Mucosa of rectum (tissue), 2 donors: ENCODE measurements at regions not wholly inside any gene's neighbourhood (a gene's known extent, or its start where the extent isn't known, plus 50 kb on each side); places are given as distances from the start of the nearest gene placed in this dataset.
A peak's percentile ranks its signal among the peaks of the same experiment; 100 is the strongest.

Experiments used
- H3K27ac ChIP-seq, 2 donors: one replicate each; pipeline ENCODE4 v1.7.0; 2013; ENCODE audit warnings: inconsistent platforms in 2 of 2, low read depth in 2 of 2, low read length in 2 of 2
- H3K27me3 ChIP-seq, 2 donors: one replicate each; pipeline ENCODE4 v1.7.0; 2013; ENCODE audit warnings: low read length in 2 of 2; ENCODE audit not compliant: control insufficient read depth in 2 of 2, insufficient read depth in 2 of 2
- H3K36me3 ChIP-seq, 2 donors: one replicate each; pipeline ENCODE4 v1.7.0; 2013; ENCODE audit warnings: low read length in 2 of 2; ENCODE audit not compliant: control insufficient read depth in 2 of 2, insufficient read depth in 2 of 2
- H3K4me1 ChIP-seq, 2 donors: one replicate each; pipeline ENCODE4 v1.7.0; 2013; ENCODE audit warnings: low read length in 2 of 2, mild to moderate bottlenecking in 1 of 2; ENCODE audit not compliant: control insufficient read depth in 2 of 2, insufficient read depth in 2 of 2
- H3K4me3 ChIP-seq, 2 donors: one replicate each; pipeline ENCODE4 v1.7.0; 2013; ENCODE audit warnings: low read length in 2 of 2
- H3K9ac ChIP-seq, 2 donors: one replicate each; pipeline ENCODE4 v1.7.0; 2013; ENCODE audit warnings: low read length in 2 of 2, low read depth in 1 of 2, mild to moderate bottlenecking in 1 of 2
- H3K9me3 ChIP-seq, 2 donors: one replicate each; pipeline ENCODE4 v1.7.0; 2013; ENCODE audit warnings: low read length in 2 of 2; ENCODE audit not compliant: control insufficient read depth in 2 of 2
- donor health status: healthy.
- donor health status: Normal muscosa, but diverticular disease.

DNA sequence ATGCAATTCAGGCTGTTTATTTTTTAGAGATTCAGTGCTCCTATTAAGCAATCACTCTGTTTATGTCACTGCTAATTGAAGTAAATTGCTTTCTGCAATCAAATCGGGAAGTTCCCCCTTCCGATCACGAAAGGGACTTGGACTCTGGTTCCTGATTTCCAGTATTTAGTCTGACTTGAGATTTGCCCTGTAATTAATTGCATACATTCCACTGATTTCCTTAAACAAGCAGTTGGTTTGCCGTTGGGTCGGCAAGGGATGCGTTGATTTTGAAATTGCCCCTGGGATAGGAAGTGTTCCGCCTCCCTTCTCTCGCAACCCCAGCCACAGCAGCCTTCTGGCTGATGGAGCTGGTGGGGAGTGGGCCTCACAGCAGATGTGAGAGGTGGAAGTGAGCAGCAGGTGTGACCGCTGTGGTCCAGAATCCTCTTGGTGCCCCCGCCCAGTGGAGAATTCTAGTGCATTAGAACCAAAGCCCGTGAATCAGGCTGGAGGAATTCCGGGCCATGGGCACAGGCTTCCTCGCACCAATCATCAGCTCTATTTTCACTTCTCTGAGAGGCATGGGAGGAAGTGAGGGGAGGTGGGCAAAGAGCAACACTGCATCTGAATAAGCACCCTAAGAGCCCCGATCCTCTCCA lies 102.5 kb downstream of the SPRY4 start:
- Histone ChIP-seq H3K9me3 (no peaks in the 10 kb centered on the region), H3K4me3 (no peak overlapping the region), H3K9ac (no peak overlapping the region), H3K27ac (no peak overlapping the region), H3K4me1 (peaks cover 17 to 22% of the 10 kb centered on the region in 2 donors), H3K27me3 (no peaks in the 10 kb centered on the region), H3K36me3 (no peaks in the 10 kb centered on the region)

DNA sequence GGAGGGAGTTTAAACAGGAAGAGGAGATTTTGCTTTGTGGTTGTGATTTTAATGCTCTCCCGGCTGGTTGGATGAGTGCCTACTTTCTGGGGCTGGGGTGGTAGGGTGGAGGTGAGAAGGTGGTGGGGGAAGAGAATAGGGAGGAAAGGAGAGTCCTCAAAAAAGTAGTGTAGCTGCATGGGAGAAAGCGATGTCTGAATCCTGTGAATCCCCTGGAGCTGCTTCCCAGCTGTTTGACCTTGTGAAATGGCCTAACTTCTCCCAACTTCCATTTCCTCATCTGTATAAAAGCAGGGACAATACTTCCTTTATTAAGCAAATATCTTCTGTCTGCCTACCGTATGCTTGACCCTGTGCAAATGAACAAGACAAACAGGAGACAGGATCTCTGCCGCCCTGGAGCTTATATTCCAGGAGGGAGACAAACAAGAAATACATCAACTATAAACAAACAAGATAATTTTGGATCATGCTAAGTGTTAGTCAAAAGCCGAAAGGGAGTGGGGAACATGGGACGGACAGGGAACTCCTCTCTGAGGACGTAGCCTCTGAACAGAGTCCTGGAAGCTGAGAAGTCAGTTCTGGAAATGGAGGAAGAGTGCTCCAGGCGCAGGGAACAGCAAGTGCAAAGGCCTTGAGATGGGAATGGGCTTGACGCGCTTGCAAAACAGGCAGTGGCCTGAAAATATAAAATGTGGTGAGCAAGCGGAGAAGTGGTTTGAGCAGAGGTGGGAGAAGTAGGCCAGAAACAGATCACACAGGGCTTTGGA lies 103.5 kb downstream of the SPRY4 start:
- Histone ChIP-seq H3K27ac (peak overlapping the region; percentile 34 to 45), H3K27me3 (no peaks in the 10 kb centered on the region), H3K9ac (no peak overlapping the region), H3K4me1 (peaks cover 17 to 22% of the 10 kb centered on the region in 2 donors), H3K36me3 (no peaks in the 10 kb centered on the region), H3K9me3 (no peaks in the 10 kb centered on the region), H3K4me3 (no peak overlapping the region)

DNA sequence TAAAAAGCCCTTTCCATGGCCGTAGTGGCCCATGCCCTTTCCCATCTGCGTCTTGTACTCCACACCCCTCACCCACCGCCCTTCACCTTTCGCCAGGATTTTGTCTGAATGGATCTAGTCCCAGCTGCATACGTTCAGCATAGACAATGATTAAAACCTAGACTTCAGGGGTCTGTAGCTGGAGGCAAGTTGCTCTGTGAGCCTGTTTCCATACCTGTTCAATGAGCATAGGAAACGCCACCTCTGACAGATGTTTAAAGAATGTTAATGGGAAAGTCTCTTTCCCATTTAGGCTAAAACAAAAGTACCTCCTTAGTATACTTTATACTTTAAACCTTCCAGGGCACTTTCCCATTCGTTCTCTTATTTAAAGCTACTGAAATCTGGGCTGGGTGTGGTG lies 105.7 kb downstream of the SPRY4 start:
- no peaks in the 10 kb centered on the region for H3K36me3 ChIP-seq

DNA sequence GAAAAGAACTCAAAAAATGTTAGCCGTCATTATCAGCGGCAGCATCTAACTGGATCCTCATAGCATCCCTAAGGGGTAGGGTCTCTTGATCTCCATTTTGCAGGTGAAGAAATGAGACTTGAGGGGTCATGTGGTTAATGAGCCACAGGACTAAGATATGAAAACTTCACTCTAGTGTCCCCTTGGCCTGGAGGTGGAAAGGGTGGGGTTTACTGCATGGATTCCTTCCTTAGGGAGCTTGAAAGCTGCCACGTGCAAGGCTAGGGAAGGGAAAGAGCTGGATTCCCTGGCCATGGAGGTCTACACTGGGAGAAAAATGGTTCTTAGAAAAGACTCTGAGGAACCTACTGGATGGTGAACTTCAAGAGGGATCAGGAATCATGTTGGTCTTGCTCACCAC lies 107.9 kb downstream of the SPRY4 start:
- peak overlapping the region; percentile 51 to 61 for H3K27ac ChIP-seq

More for the DNA sequence above, 105.7 kb downstream of the SPRY4 start:
- no peaks in the 10 kb centered on the region for H3K9me3 ChIP-seq
- H3K4me3 ChIP-seq, result no peak overlapping the region
- H3K27me3 ChIP-seq, result no peaks in the 10 kb centered on the region
- H3K4me1 ChIP-seq, result peaks cover 17 to 22% of the 10 kb centered on the region in 2 donors
- no peak overlapping the region for H3K27ac ChIP-seq
- no peak overlapping the region for H3K9ac ChIP-seq

DNA sequence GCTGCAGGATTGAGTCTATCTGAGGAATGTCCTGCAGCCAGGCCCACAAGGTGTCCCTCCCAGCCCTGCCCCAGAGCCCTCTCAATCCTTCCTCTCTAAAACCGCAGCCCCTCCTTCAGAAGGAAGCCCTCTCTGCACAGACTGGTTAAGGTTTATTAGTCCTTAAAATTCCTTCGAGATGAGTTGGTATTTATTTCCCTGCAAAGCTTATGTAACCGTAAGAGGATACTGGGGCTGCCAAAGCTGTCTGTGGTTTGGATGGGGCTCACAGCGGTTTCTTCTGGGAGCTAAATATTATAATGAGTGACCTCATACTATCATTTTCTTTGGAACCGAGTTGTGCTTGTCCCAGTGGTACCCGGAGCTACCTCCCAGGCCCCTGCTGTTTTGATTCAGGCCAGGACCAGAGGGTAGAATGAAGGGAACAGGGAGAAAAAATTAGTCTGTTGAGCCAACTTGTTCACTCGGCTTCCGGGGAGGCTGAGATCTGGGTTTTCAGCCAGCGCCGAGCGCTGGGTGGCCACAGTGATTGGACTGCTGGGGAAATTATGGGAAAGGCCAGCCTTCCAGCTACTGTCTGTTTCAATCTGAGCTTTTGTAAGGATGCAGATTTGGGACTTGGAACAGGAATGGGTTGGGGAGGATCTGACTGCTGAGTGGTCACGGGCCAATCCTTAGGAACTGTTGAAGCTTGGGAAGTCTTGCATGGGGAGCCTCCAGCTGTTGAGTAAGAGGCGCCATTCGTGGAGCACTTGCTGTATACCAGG lies 107.5 kb downstream of the NDFIP1 start:
- Histone ChIP-seq H3K9ac (no peak overlapping the region), H3K36me3 (no peaks in the 10 kb centered on the region), H3K4me3 (no peak overlapping the region), H3K9me3 (no peaks in the 10 kb centered on the region), H3K27ac (peak overlapping the region; percentile 51 to 61), H3K4me1 (peaks cover 4 to 9% of the 10 kb centered on the region in 2 donors), H3K27me3 (no peaks in the 10 kb centered on the region)

More for the DNA sequence above, 107.9 kb downstream of the SPRY4 start:
- no peak overlapping the region for H3K4me3 ChIP-seq
- H3K9ac ChIP-seq, result no peak overlapping the region
- H3K36me3 ChIP-seq, result no peaks in the 10 kb centered on the region
- H3K27me3 ChIP-seq, result no peaks in the 10 kb centered on the region
- H3K4me1 ChIP-seq, result peaks cover 7 to 11% of the 10 kb centered on the region in 2 donors
- H3K9me3 ChIP-seq, result no peaks in the 10 kb centered on the region

DNA sequence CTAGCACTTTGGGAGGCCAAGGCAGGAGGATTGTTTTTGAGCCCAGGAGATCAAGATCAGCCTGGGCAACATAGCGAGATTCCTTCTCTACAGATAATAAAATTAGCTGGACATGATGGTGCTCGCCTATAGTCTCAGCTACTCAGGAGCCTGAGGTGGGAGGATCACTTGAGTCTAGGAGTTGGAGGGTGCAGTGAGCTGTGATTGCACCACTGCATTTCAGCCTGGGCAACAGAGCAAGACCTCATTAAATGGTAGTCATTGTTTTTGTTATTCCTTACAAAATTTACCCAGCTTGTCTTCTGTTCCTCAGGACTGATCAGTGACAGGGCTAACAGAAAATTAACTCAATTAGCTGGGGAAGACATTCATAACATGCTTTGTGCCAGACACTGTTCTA lies 104.5 kb downstream of the NDFIP1 start:
- H3K36me3 ChIP-seq, result no peaks in the 10 kb centered on the region
- H3K4me3 ChIP-seq, result no peak overlapping the region
- H3K4me1 ChIP-seq, result no peaks in the 10 kb centered on the region
- H3K9ac ChIP-seq, result no peak overlapping the region
- no peaks in the 10 kb centered on the region for H3K9me3 ChIP-seq
- no peak overlapping the region for H3K27ac ChIP-seq
- no peaks in the 10 kb centered on the region for H3K27me3 ChIP-seq

DNA sequence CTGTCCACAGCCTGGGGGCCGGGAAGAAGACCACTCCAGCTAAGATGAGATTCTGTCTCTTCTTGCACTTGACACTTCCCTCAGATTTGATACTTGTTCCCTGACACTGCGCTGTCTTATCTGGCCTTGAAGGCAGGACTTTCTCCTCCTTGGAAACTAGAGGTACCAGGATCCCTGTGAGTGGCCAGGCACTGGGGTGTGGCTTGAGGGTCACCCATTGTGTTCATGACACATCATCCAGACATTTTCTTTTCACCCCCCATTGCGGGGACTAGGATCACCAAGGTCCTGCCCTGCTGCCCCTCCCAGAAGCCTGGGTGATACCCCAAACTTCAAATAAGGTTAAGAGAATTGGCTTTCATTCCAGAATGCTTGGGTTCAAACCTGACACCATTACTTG lies 103.3 kb downstream of the NDFIP1 start:
- H3K4me1 ChIP-seq, result no peaks in the 10 kb centered on the region
- no peaks in the 10 kb centered on the region for H3K36me3 ChIP-seq
- H3K9ac ChIP-seq, result no peak overlapping the region
- no peak overlapping the region for H3K4me3 ChIP-seq
- H3K27ac ChIP-seq, result no peak overlapping the region
- no peaks in the 10 kb centered on the region for H3K9me3 ChIP-seq
- no peaks in the 10 kb centered on the region for H3K27me3 ChIP-seq

DNA sequence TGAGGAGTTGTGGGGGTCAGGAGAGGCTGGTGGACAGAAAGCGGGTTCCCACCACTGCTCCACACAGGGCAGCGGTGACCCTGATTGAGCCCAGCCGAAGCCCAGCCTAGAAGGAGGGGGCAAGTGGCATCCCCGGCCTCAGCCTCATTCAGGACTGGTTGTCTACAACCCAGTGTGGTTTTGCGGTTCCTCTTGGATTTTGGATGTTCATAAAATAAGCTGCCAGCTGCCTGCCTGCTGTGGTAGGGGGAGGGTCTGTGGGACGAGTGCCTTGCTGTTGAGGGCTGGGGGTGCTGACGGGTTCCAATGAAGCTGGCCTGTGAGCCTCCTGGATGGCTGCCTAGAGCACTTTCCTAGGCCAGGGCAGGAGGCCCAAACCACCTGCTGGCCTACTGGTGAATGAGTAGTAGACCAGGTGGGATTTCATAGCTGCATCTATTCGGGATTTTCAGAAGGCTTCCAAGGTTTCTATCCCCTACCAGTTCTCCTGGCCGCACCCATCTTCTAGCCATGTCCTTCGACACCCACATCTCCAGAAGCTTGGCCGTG lies 102.4 kb downstream of the NDFIP1 start:
- H3K27ac ChIP-seq, result no peak overlapping the region
- H3K36me3 ChIP-seq, result no peaks in the 10 kb centered on the region
- H3K4me1 ChIP-seq, result no peaks in the 10 kb centered on the region
- H3K9me3 ChIP-seq, result no peaks in the 10 kb centered on the region
- no peak overlapping the region for H3K9ac ChIP-seq
- no peak overlapping the region for H3K4me3 ChIP-seq
- H3K27me3 ChIP-seq, result no peaks in the 10 kb centered on the region

DNA sequence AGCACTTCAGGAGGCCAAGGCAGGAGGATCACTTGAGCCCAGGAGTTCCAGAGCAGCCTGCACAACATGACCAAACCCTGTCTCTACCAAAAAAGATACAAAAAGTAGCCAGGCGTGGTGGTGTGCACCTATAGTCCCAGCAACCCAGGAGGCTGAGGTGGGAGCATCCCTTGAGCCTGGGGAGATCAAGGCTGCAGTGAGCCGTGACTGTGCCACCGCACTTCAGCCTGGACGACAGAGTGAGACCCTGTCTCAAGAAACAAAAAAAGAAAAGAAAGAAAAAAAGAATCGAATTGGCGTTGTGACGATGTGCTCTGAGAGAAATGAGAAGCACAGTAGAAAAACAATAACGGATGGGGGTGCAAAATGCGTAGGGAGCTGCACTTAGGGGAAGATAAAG lies 101.4 kb downstream of the NDFIP1 start:
- H3K4me3 ChIP-seq, result no peak overlapping the region
- no peaks in the 10 kb centered on the region for H3K36me3 ChIP-seq

More for the DNA sequence above, 101.4 kb downstream of the NDFIP1 start:
- no peaks in the 10 kb centered on the region for H3K9me3 ChIP-seq
- H3K4me1 ChIP-seq, result no peaks in the 10 kb centered on the region
- no peaks in the 10 kb centered on the region for H3K27me3 ChIP-seq
- H3K9ac ChIP-seq, result no peak overlapping the region
- no peak overlapping the region for H3K27ac ChIP-seq
